Activated T-cell treated with anti-CD3 and anti-CD28 coated beads for 1 hour (primary cell): ENCODE measurements at regions not wholly inside any gene's neighbourhood (a gene's known extent, or its start where the extent isn't known, plus 50 kb on each side); places are given as distances from the start of the nearest gene placed in this dataset.
"Not testable (repeated sequence)": the region's sequence is repeated elsewhere in the genome, so short reads cannot be mapped to it uniquely, and the experiment has no call there.

ENCODE experiments used
- DNase-seq: peaks from one replicate; pipeline ENCODE4 v3.0.0-alpha.2; 2020; ENCODE audit warnings: low read depth

GRCh38 chr3:20395692-20396091, 209.7 kb upstream of the SGO1 start:
- DNase-seq: no peak

- no peak for DNase-seq
Observed at GRCh38 chr3:20394243-20394642, 208.2 kb upstream of the SGO1 start.

- no peak for DNase-seq
Observed at GRCh38 chr3:20391644-20392043, 205.6 kb upstream of the SGO1 start.

GRCh38 chr3:20388971-20389370, 203.0 kb upstream of the SGO1 start:
- DNase-seq: no peak

GRCh38 chr3:20380295-20380694, 194.3 kb upstream of the SGO1 start:
- no peak for DNase-seq

GRCh38 chr3:20378315-20378714, 192.3 kb upstream of the SGO1 start:
- DNase-seq: no peak

GRCh38 chr3:20376665-20377217, 190.7 kb upstream of the SGO1 start:
- DNase-seq: no peak

GRCh38 chr3:20375302-20375701, 189.3 kb upstream of the SGO1 start:
- DNase-seq: no peak

- not testable (repeated sequence) for DNase-seq
Observed at GRCh38 chr3:20370273-20371063, 184.5 kb upstream of the SGO1 start.

GRCh38 chr3:20361000-20361399, 175.0 kb upstream of the SGO1 start:
- no peak for DNase-seq

GRCh38 chr3:20353286-20353685, 167.3 kb upstream of the SGO1 start:
- DNase-seq: no peak

- no peak for DNase-seq
Observed at GRCh38 chr3:20352546-20353179, 166.7 kb upstream of the SGO1 start.

GRCh38 chr3:20350449-20350848, 164.4 kb upstream of the SGO1 start:
- no peak for DNase-seq

GRCh38 chr3:20346916-20347315, 160.9 kb upstream of the SGO1 start:
- no peak for DNase-seq

- DNase-seq: no peak
Observed at GRCh38 chr3:20346369-20346768, 160.4 kb upstream of the SGO1 start.

GRCh38 chr3:20344400-20344959, 158.5 kb upstream of the SGO1 start:
- DNase-seq: no peak

- no peak for DNase-seq
Observed at GRCh38 chr3:20343790-20344189, 157.8 kb upstream of the SGO1 start.

- peak; percentile 20 for DNase-seq
Observed at GRCh38 chr3:20340324-20340928, 154.4 kb upstream of the SGO1 start.

- no peak for DNase-seq
Observed at GRCh38 chr3:20336572-20336971, 150.6 kb upstream of the SGO1 start.

- DNase-seq: no peak
Observed at GRCh38 chr3:20334842-20335241, 148.8 kb upstream of the SGO1 start.

GRCh38 chr3:20327889-20328288, 141.9 kb upstream of the SGO1 start:
- DNase-seq: no peak

GRCh38 chr3:20326541-20326940, 140.5 kb upstream of the SGO1 start:
- no peak for DNase-seq

GRCh38 chr3:20325563-20325962, 139.6 kb upstream of the SGO1 start:
- DNase-seq: no peak
